Liver (tissue), 8 donors: ENCODE measurements at regions not wholly inside any gene's neighbourhood (a gene's known extent, or its start where the extent isn't known, plus 50 kb on each side); places are given as distances from the start of the nearest gene placed in this dataset.

ENCODE experiments used
- DNase-seq: peaks from one replicate; pipeline ENCODE4 v3.0.0-alpha.2; 2017; ENCODE audit warnings: low spot score
- H3K27ac ChIP-seq, 2 donors: one replicate each; pipeline ENCODE4 v1.7.0; 2013; ENCODE audit warnings: inconsistent platforms in 2 of 2, low read length in 2 of 2, control low read depth in 1 of 2, low read depth in 1 of 2, mild to moderate bottlenecking in 1 of 2
- H3K27me3 ChIP-seq, 4 donors: one replicate each; pipeline versions ENCODE4 v1.6.1 to v1.7.0; 2013; ENCODE audit warnings: low read length in 3 of 4, inconsistent platforms in 1 of 4, mild to moderate bottlenecking in 1 of 4, moderate library complexity in 1 of 4; ENCODE audit not compliant: control insufficient read depth in 4 of 4, insufficient read depth in 4 of 4
- H3K36me3 ChIP-seq, 4 donors: one replicate each; pipeline versions ENCODE4 v1.6.1 to v1.7.0; 2013; ENCODE audit warnings: low read length in 3 of 4, mild to moderate bottlenecking in 3 of 4, low read depth in 1 of 4, moderate library complexity in 1 of 4; ENCODE audit not compliant: control insufficient read depth in 4 of 4, insufficient read depth in 3 of 4
- H3K4me1 ChIP-seq, 4 donors: one replicate each; pipeline versions ENCODE4 v1.6.1 to v1.7.0; 2013; ENCODE audit warnings: low read length in 3 of 4, mild to moderate bottlenecking in 3 of 4, moderate library complexity in 1 of 4; ENCODE audit not compliant: control insufficient read depth in 4 of 4, insufficient read depth in 4 of 4
- H3K4me3 ChIP-seq, 3 donors: one replicate each; pipeline versions ENCODE4 v1.6.1 to v1.7.0; 2013; ENCODE audit warnings: low read length in 3 of 3, control low read depth in 1 of 3, low read depth in 1 of 3, mild to moderate bottlenecking in 1 of 3
- H3K9ac ChIP-seq, 2 donors: one replicate each; pipeline ENCODE4 v1.7.0; 2013; ENCODE audit warnings: low read length in 2 of 2, mild to moderate bottlenecking in 2 of 2, moderate library complexity in 2 of 2, control low read depth in 1 of 2, low read depth in 1 of 2
- H3K9me3 ChIP-seq, 4 donors: one replicate each; pipeline versions ENCODE4 v1.6.1 to v1.7.0; 2013; ENCODE audit warnings: low read length in 3 of 4; ENCODE audit not compliant: control insufficient read depth in 4 of 4
- EGR1 ChIP-seq, 2 donors: IDR thresholded peaks; 2 replicates each; pipeline ENCODE4 v1.6.1; 2016 to 2018; ENCODE audit warnings: antibody characterized with exemption in 2 of 2, low read depth in 2 of 2
- FOXA1 ChIP-seq: IDR thresholded peaks from 2 replicates; pipeline ENCODE4 v1.6.1; 2016; ENCODE audit warnings: antibody characterized with exemption
- FOXA2 ChIP-seq: IDR thresholded peaks from 2 replicates; pipeline ENCODE4 v1.6.1; 2016; ENCODE audit warnings: antibody characterized with exemption
- GABPA ChIP-seq, 2 donors: IDR thresholded peaks in 1 of 2; conservative IDR thresholded peaks in 1 of 2; 2 replicates each; pipeline ENCODE4 v1.6.1; 2016; ENCODE audit warnings: antibody characterized with exemption in 2 of 2, mild to moderate bottlenecking in 1 of 2, moderate library complexity in 1 of 2
- HNF4A ChIP-seq, 2 donors: conservative IDR thresholded peaks; 2 replicates each; pipeline ENCODE4 v1.6.1; 2016; ENCODE audit warnings: antibody characterized with exemption in 2 of 2, mild to moderate bottlenecking in 2 of 2
- HNF4G ChIP-seq: IDR thresholded peaks from 2 replicates; pipeline ENCODE4 v1.6.1; 2016; ENCODE audit warnings: antibody characterized with exemption
- NR2F2 ChIP-seq: IDR thresholded peaks from 2 replicates; pipeline ENCODE4 v1.6.1; 2016; ENCODE audit warnings: antibody characterized with exemption
- RAD21 ChIP-seq, 2 donors: IDR thresholded peaks; 2 replicates each; pipeline ENCODE4 v1.6.1; 2016; ENCODE audit warnings: antibody characterized with exemption in 2 of 2, mild to moderate bottlenecking in 2 of 2
- REST ChIP-seq: IDR thresholded peaks from 2 replicates; pipeline ENCODE4 v1.6.1; 2016; ENCODE audit warnings: antibody characterized with exemption, mild to moderate bottlenecking
- SP1 ChIP-seq: IDR thresholded peaks from 2 replicates; pipeline ENCODE4 v1.6.1; 2018; ENCODE audit warnings: antibody characterized with exemption, mild to moderate bottlenecking
- YY1 ChIP-seq: IDR thresholded peaks from 2 replicates; pipeline ENCODE4 v1.6.1; 2016; ENCODE audit warnings: antibody characterized with exemption, mild to moderate bottlenecking
- ZBTB33 ChIP-seq: IDR thresholded peaks from 2 replicates; pipeline ENCODE4 v1.6.1; 2016; ENCODE audit warnings: antibody characterized with exemption
- WGBS: extraction: QIAGEN DNeasy Blood & Tissue Kit; methylation state at CpG from one replicate; pipeline ENCODE4 v1.1.7; 2013; 5-methylcytosine and 5-hydroxymethylcytosine counted together
- TF ChIP-seq, protein P1 (sequence below): IDR thresholded peaks from 2 replicates; pipeline ENCODE4 v1.6.1; 2016; ENCODE audit warnings: antibody characterized with exemption
- TF ChIP-seq, protein P2 (sequence below): IDR thresholded peaks from 2 replicates; pipeline ENCODE4 v1.6.1; 2016; ENCODE audit warnings: antibody characterized with exemption
- TF ChIP-seq, protein P3 (sequence below): fragments of 150-350 bp; IDR thresholded peaks from 2 replicates; pipeline ENCODE4 v1.5.1; 2017; ENCODE audit warnings: improper control_type of control experiment, low read depth, low read length; ENCODE audit not compliant: missing input control
- donor health status: healthy.
- donor health status: healthy.
- donor health status: healthy.
- donor health status: healthy.
- donor health status: healthy.

DNA sequence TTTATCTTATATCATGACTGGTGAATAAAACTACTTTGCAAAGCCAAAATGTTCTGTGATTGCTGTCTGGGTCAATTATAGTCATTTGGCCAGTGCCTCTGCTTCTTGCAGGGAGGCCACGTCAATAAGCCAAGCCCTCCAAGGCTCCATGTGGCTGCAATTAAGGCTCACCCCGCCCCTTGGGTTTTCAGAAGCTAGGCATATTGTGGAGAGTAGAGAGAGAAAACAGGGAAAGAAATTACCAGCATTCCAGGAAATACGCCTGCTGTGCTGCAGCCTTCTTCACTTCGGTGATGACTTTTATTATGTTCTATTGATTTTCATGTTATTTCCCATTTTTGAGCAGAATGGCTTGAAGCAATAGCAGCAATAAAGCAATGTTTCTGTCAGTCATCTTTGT is 319.7 kb downstream of the SOX11 start:
- H3K9me3 ChIP-seq = no peaks in the 10 kb centered on the region
- 62% methylated on average over 4 of the region's 4 CpGs for WGBS
- peaks cover 0 to 4% (median 0%) of the 10 kb centered on the region in 4 donors for H3K27me3 ChIP-seq
- H3K27ac ChIP-seq = no peak overlapping the region
- TF ChIP-seq, protein P1, sequence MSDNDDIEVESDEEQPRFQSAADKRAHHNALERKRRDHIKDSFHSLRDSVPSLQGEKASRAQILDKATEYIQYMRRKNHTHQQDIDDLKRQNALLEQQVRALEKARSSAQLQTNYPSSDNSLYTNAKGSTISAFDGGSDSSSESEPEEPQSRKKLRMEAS = no peak
- TF ChIP-seq FOXA1 (no peak), SP1 (no peak)
- H3K9ac ChIP-seq = no peak overlapping the region
- H3K4me1 ChIP-seq = no peaks in the 10 kb centered on the region
- H3K36me3 ChIP-seq = no peaks in the 10 kb centered on the region
- no peak for DNase-seq
- no peak overlapping the region for H3K4me3 ChIP-seq

DNA sequence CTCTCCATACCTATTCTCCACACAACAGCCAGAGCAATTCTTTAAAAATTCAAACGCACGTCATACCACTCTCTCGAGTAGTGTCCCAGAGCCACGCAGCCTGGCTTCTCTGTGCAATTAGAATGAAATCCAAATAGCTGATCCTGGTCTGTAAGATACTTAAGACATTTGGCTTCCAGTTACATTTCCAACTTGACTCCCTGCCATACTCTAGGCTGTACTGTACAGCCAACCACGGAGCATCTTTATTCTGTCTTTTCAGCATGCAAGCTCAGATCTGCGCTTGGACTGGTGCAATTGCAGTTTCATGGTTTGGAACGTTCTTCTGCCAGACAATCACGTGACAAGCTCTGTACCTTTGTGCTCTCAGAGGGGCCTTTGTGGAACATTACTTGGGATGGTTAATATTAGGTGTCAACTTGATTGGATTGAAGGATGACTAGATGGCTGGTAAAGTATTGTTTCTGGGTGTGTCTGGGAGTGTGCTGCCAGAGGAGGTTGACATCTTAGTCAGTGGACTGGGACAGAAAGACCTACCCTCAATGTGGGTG is 325.6 kb downstream of the SOX11 start:
- H3K9ac ChIP-seq = no peak overlapping the region
- no peak overlapping the region for H3K4me3 ChIP-seq
- no peaks in the 10 kb centered on the region for H3K36me3 ChIP-seq
- TF ChIP-seq FOXA1 (no peak), SP1 (no peak), EGR1 (IDR thresholded peaks at IDR 0.05; ENCODE audit: low read depth in 2 of 2) (no peak), HNF4G (no peak)
- TF ChIP-seq, protein P2, sequence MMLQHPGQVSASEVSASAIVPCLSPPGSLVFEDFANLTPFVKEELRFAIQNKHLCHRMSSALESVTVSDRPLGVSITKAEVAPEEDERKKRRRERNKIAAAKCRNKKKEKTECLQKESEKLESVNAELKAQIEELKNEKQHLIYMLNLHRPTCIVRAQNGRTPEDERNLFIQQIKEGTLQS = no peak
- H3K27me3 ChIP-seq = no peaks in the 10 kb centered on the region
- no peak overlapping the region for H3K27ac ChIP-seq
- H3K9me3 ChIP-seq = no peaks in the 10 kb centered on the region
- H3K4me1 ChIP-seq = no peaks in the 10 kb centered on the region
- DNase-seq = no peak
- WGBS = 76% methylated on average over 8 of the region's 8 CpGs

- no peak for TF ChIP-seq FOXA2
- no peak for TF ChIP-seq HNF4A (conservative IDR thresholded peaks at IDR 0.05)
- no peak for TF ChIP-seq SP1
- no peak overlapping the region for H3K27ac ChIP-seq
- no peaks in the 10 kb centered on the region for H3K27me3 ChIP-seq
- H3K9me3 ChIP-seq = no peaks in the 10 kb centered on the region
- H3K4me3 ChIP-seq = no peak overlapping the region
- H3K4me1 ChIP-seq = no peaks in the 10 kb centered on the region
- no peak overlapping the region for H3K9ac ChIP-seq
- 87% methylated on average over 2 of the region's 2 CpGs for WGBS
- DNase-seq = no peak
- no peaks in the 10 kb centered on the region for H3K36me3 ChIP-seq
These were observed 332.0 kb downstream of the SOX11 start for GRCh38 chr2:6024229-6024628.

GRCh38 chr2:6024784-6025183 is 332.6 kb downstream of the SOX11 start:
- WGBS = 89% methylated on average over 1 of the region's 1 CpG
- no peak for DNase-seq
- TF ChIP-seq, protein P1 = no peak
- no peak for TF ChIP-seq FOXA2
- TF ChIP-seq HNF4A (conservative IDR thresholded peaks at IDR 0.05) = no peak
- no peak for TF ChIP-seq FOXA1
- TF ChIP-seq GABPA (IDR thresholded peaks at IDR 0.05 in 1 of 2, conservative IDR thresholded peaks at IDR 0.05 in 1 of 2) = no peak
- TF ChIP-seq HNF4G = no peak
- TF ChIP-seq, protein P2 = no peak
- no peak for TF ChIP-seq YY1
- no peak for TF ChIP-seq ZBTB33
- no peak for TF ChIP-seq REST
- TF ChIP-seq, protein P3, sequence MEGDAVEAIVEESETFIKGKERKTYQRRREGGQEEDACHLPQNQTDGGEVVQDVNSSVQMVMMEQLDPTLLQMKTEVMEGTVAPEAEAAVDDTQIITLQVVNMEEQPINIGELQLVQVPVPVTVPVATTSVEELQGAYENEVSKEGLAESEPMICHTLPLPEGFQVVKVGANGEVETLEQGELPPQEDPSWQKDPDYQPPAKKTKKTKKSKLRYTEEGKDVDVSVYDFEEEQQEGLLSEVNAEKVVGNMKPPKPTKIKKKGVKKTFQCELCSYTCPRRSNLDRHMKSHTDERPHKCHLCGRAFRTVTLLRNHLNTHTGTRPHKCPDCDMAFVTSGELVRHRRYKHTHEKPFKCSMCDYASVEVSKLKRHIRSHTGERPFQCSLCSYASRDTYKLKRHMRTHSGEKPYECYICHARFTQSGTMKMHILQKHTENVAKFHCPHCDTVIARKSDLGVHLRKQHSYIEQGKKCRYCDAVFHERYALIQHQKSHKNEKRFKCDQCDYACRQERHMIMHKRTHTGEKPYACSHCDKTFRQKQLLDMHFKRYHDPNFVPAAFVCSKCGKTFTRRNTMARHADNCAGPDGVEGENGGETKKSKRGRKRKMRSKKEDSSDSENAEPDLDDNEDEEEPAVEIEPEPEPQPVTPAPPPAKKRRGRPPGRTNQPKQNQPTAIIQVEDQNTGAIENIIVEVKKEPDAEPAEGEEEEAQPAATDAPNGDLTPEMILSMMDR = no peak
- no peak for TF ChIP-seq RAD21 (IDR thresholded peaks at IDR 0.05)
- TF ChIP-seq NR2F2 = no peak
- no peak for TF ChIP-seq SP1

More at GRCh38 chr2:6024784-6025183, 332.6 kb downstream of the SOX11 start:
- Histone ChIP-seq H3K9me3 (no peaks in the 10 kb centered on the region), H3K27ac (no peak overlapping the region), H3K27me3 (no peaks in the 10 kb centered on the region), H3K4me1 (no peaks in the 10 kb centered on the region), H3K4me3 (no peak overlapping the region), H3K36me3 (no peaks in the 10 kb centered on the region), H3K9ac (no peak overlapping the region)
